NT2/D1 (cell line): ENCODE measurements at regions not wholly inside any gene's neighbourhood (a gene's known extent, or its start where the extent isn't known, plus 50 kb on each side); places are given as distances from the start of the nearest gene placed in this dataset.

ENCODE experiments used
- SUZ12 ChIP-seq: IDR thresholded peaks from 2 replicates; pipeline ENCODE4 v1.6.1; 2011; ENCODE audit not compliant: insufficient read length, insufficient read depth; ENCODE audit errors: extremely low read depth
- YY1 ChIP-seq: IDR thresholded peaks from 2 replicates; pipeline ENCODE4 v1.6.1; 2011; ENCODE audit not compliant: insufficient read length, insufficient read depth
- ZNF274 ChIP-seq: IDR thresholded peaks from 2 replicates; pipeline ENCODE4 v1.6.1; 2011; ENCODE audit warnings: mild to moderate bottlenecking, low read depth, low read length

DNA sequence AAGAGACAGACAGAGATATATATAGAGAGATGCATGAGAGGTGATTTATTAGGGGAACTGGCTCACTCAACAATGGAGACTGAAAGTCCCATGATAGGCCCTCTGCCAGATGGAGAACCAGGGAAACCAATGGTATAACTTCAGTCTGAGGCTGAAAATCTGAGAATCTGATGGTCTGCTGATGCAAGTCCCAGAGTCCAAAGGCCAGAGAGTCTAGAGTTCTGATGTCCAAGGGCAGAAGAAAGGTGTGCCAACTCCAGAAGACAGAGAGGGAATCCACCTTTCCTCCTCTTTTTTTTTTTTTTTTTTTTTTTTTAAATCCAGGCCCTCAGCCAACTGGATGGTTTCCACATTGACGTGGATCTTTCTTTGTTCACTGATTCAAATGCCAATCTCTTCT, 197.9 kb upstream of the MEIS2 start:
- TF ChIP-seq ZNF274 (no peak), YY1 (no peak), SUZ12 (no peak)
